ENCODE measurements at regions not wholly inside any gene's neighbourhood (a gene's known extent, or its start where the extent isn't known, plus 50 kb on each side); places are given as distances from the start of the nearest gene placed in this dataset.
"Not testable (repeated sequence)": the region's sequence is repeated elsewhere in the genome, so short reads cannot be mapped to it uniquely, and the experiment has no call there.

GRCh38 chr13:50233574-50233973 lies 218.3 kb downstream of the KCNRG start:
- not testable (repeated sequence) for DNase-seq

- DNase-seq: no peak
These were observed 220.5 kb downstream of the KCNRG start for GRCh38 chr13:50235604-50236342.

- DNase-seq: no peak
These were observed 221.7 kb downstream of the KCNRG start for GRCh38 chr13:50236898-50237318.

- DNase-seq: no peak
These were observed 223.7 kb downstream of the KCNRG start for GRCh38 chr13:50238922-50239321.

GRCh38 chr13:50241479-50241878 lies 226.2 kb downstream of the KCNRG start:
- no peak for DNase-seq

- DNase-seq: no peak
These were observed 228.7 kb downstream of the KCNRG start for GRCh38 chr13:50243931-50244330.

GRCh38 chr13:50244355-50244712 lies 229.1 kb downstream of the KCNRG start:
- DNase-seq: no peak

- DNase-seq: no peak
These were observed 229.7 kb downstream of the KCNRG start for GRCh38 chr13:50244713-50245574.

- DNase-seq: no peak
These were observed 232.0 kb downstream of the KCNRG start for GRCh38 chr13:50247223-50247622.

- DNase-seq: no peak
These were observed 233.4 kb downstream of the KCNRG start for GRCh38 chr13:50248516-50249143.

GRCh38 chr13:50249144-50249521 lies 233.9 kb downstream of the KCNRG start:
- DNase-seq: no peak

- no peak for DNase-seq
These were observed 235.2 kb downstream of the KCNRG start for GRCh38 chr13:50250401-50250800.

GRCh38 chr13:50255639-50256038 lies 240.4 kb downstream of the KCNRG start:
- no peak for DNase-seq

- DNase-seq: not testable (repeated sequence)
These were observed 241.5 kb downstream of the KCNRG start for GRCh38 chr13:50256536-50257321.

- DNase-seq: no peak
These were observed 242.4 kb downstream of the KCNRG start for GRCh38 chr13:50257646-50258045.

- no peak for DNase-seq
These were observed 246.1 kb downstream of the KCNRG start for GRCh38 chr13:50261130-50261901.

- DNase-seq: no peak
These were observed 251.8 kb downstream of the KCNRG start for GRCh38 chr13:50267066-50267465.

GRCh38 chr13:50267917-50268316 lies 252.7 kb downstream of the KCNRG start:
- no peak for DNase-seq

- DNase-seq: no peak
These were observed 253.3 kb downstream of the KCNRG start for GRCh38 chr13:50268500-50268899.

GRCh38 chr13:50274181-50274580 lies 258.9 kb downstream of the KCNRG start:
- DNase-seq: no peak

GRCh38 chr13:50275392-50276063 lies 260.3 kb downstream of the KCNRG start:
- DNase-seq: no peak

- DNase-seq: no peak
These were observed 261.3 kb downstream of the KCNRG start for GRCh38 chr13:50276550-50276949.

Measured in NCI-H1105 (cell line).